GM21360 (cell line): ENCODE measurements at regions not wholly inside any gene's neighbourhood (a gene's known extent, or its start where the extent isn't known, plus 50 kb on each side); places are given as distances from the start of the nearest gene placed in this dataset.

Experiments used
- ATAC-seq: cut with Tn5 transposase; IDR thresholded peaks from one replicate; pipeline ENCODE4 v1.9.1; 2021; ENCODE audit warnings: mild to moderate bottlenecking, moderate library complexity; ENCODE audit not compliant: unreplicated experiment

- ATAC-seq, result no peak
Observed at GRCh38 chr14:66389481-66389880, 96.7 kb upstream of the CCDC196 start.

- ATAC-seq, result no peak
Observed at GRCh38 chr14:66395300-66395699, 90.9 kb upstream of the CCDC196 start.

GRCh38 chr14:66396164-66396563, 90.0 kb upstream of the CCDC196 start:
- no peak for ATAC-seq

- ATAC-seq, result peak; percentile 45
Observed at GRCh38 chr14:66398437-66398836, 87.7 kb upstream of the CCDC196 start.

DNA sequence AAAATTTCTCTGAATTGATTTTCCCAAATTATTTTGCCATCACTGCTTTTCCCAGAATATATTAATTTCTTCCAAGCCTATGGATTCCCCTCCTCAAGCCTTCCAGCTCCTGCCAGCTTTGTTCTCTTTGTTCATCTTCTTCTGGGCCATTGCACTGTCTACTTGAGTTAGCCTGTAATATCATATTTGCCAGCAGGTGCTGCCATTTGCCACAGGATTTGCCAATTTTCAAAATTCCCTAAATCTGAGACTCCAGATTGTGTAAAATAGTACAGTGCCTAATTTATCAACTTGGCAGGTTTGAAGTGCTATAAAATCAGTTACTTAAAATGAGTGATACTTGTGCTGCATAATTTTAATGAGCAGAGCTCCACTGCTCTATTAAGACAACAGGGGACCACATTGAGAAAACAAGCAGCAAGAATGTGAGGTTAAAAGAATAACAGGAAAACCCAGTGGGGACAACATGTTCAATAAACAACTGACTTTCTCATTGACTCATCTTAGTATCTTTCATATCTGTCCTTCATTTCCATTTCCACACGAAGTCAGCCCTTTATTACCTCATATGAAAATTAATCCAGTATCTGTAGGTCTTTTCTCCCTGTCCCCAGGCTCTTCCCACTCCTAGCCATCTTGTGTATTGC, 84.6 kb upstream of the CCDC196 start:
- ATAC-seq, result no peak

GRCh38 chr14:66403183-66403582, 83.0 kb upstream of the CCDC196 start:
- no peak for ATAC-seq

GRCh38 chr14:66404051-66404545, 82.1 kb upstream of the CCDC196 start:
- no peak for ATAC-seq

GRCh38 chr14:66405158-66405557, 81.0 kb upstream of the CCDC196 start:
- no peak for ATAC-seq

GRCh38 chr14:66413901-66414300, 72.3 kb upstream of the CCDC196 start:
- no peak for ATAC-seq

DNA sequence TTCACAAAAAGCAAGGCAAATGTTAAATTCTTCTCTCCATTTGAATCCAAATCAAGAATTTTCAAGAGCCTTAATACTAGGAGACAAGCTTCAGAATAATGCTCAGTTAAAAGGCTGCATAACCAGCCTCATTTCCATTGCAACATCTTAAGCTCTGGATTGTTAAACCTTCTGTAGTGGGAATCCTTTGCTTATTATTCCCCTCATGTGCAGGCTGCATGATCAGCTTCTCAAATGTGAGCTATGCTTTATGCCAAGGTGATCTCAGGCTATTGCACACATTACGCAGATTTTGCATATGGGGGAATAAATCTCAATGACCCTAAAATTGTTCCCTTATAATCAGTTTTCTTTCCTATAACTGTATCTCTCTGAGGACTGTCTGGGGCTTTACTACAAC, 71.7 kb upstream of the CCDC196 start:
- ATAC-seq, result no peak

DNA sequence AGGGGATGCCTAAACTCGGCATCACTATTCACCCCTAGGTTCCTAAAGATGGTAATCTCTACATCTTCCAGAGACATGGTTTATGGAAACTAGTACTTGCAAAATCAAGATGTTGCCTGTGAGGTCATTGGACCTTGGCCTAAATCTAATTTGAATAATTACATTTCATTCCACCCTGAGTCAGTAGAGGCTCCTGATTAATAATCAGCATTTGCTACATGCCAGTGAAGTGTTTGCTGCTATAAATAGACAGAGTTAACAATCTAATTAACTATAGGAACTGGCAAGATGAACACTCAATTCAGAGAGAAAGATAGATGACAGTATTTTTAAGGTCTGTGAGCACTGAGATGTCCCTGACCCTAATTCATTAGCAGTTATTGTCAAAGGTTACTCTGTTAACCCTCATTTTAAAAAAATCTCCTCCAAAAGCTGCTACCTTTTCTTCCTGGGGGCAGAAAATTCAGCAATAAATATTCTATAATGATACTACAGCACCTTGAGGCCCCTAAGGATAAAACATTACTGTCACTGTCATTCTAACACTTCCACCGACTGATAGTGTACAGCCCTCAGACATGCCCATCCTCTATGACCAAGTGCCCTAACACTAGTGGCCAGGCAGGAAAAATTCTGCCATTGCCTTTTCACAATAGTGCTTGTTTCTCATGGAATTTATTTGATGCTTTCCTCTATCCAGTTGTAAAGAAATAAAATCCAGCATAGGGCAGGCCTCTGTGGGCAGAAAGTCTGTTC, 65.7 kb upstream of the CCDC196 start:
- ATAC-seq, result no peak

DNA sequence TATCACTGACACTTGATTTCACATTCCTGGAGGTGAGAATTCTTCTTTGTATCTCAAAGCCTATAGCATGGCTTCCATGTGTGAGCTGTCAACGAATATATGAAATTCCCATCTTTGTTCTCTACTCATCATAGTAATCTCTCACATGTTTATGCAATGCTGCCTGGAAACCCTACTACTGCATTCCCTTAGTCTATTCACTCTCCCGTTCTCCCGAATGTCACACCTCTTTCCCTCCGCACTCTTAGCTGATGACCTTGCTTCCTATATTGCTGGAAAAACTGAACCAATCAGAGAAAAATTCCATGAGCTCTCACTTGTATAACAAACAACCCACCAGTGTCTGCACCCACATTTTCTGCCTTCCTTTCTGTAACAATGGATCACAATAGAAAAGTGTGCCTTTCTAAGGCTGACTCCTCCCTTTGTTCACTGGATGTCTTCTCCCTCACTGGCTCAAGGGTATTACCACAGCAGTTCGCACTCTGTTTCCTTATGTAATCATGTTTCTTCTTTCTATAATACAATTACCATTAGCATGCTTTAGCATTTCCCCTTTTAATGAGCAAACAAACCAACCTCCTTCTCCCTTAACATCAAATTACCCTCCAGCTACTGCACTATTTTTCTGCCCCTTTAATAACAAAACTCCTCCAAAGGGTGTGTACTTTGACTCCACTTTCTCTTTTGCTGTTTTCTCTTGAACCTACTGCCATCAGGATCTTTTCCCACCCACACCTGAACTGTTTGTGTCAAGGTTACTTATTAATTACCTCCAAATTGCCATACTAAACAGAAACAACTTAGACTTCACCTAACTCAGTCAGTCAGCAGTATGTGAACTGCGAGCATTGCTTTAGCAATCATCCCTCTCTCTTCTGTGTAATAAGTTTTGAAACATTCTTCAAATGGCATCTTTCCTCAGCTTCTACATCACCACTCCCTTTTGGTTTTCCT, 63.9 kb upstream of the CCDC196 start:
- no peak for ATAC-seq

DNA sequence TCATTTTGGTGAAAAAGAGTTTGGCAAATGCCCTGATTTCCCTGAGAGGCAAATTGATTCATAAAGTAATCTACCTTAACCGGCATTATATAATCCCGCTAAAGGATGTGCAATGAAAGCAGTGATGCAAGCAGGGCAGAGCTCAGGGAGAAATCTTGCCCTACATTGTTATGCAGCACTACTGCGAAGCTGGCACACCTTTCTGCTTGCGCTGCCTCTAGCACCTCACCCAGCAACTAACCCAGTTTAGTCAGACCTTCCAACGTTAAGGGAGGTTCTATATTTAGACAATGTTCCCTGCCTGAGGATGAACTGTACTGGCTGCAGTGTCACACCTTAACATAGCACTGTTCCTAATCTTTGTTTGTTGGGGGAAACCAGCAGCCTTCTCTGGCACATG, 60.8 kb upstream of the CCDC196 start:
- ATAC-seq, result no peak

DNA sequence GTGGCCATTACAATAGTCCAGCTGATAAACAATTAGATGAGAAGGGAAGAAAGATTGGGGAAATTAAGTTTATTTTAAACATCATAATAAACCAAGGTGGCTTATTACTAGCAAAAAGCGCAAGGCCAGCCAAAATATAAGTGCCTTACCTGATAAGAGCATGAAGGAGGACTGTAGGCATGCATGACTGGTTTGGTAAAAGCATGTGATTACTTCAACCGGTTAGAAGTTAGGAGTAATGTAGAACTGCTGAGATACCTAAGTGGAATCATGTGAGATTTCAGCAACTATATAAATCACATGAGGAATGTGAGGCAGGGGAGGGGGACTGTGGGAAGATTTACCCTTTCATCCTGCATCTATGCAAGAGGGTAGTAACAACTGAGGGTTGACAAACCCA, 59.7 kb upstream of the CCDC196 start:
- ATAC-seq, result no peak

GRCh38 chr14:66432334-66432733, 53.8 kb upstream of the CCDC196 start:
- ATAC-seq, result no peak

GRCh38 chr14:66434464-66434863, 51.7 kb upstream of the CCDC196 start:
- no peak for ATAC-seq

DNA sequence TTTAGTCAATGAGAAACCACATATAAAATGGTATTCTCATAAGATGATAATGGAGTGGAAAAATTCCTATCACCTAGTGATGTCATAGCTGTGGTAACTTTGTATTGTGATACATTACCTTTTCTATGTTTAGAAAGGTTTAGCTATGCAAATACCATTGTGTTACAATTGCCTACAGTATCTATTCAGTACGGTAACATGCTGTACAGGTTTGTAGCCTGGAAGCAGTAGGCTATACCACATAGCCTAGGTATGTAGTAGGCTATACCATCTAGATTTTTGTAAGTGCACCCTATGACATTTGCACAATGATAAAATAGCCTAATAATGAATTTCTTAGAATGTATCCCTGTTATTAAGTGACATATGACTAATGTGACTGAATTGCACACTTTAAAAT, 50.5 kb upstream of the CCDC196 start:
- ATAC-seq, result no peak
